Right lobe of liver (tissue), 6 donors: ENCODE measurements at regions not wholly inside any gene's neighbourhood (a gene's known extent, or its start where the extent isn't known, plus 50 kb on each side); places are given as distances from the start of the nearest gene placed in this dataset.

Source experiments
- ATAC-seq, 4 donors: fragments of 200-7000 bp; cut with Tn5 transposase; one replicate each; pipeline ENCODE4 v1.9.1; 2020; ENCODE audit warnings: mild to moderate bottlenecking in 4 of 4, moderate library complexity in 4 of 4
- DNase-seq, 3 donors: peaks; one replicate each; pipeline ENCODE4 v3.0.0-alpha.2; 2020
- H3K27ac ChIP-seq, 3 donors: fragments of 200-600 bp; one replicate each; pipeline ENCODE4 v1.8.0; 2022
- H3K27me3 ChIP-seq, 2 donors: fragments of 200-600 bp; one replicate each; pipeline ENCODE4 v1.8.0; 2022
- H3K36me3 ChIP-seq, 4 donors: fragments of 200-600 bp; sonication (generic) in 1 of 4; one replicate each; pipeline versions ENCODE4 v1.5.1 to v1.8.0; 2017 to 2022; ENCODE audit warnings: control low read depth in 1 of 4
- H3K4me1 ChIP-seq, 4 donors: fragments of 200-600 bp; sonication (generic) in 1 of 4; one replicate each; pipeline versions ENCODE4 v1.5.1 to v1.8.0; 2017 to 2022; ENCODE audit warnings: control low read depth in 1 of 4
- H3K4me3 ChIP-seq, 3 donors: fragments of 200-600 bp; one replicate each; pipeline ENCODE4 v1.8.0; 2022
- H3K9me3 ChIP-seq, 4 donors: fragments of 200-600 bp; sonication (generic) in 1 of 4; one replicate each; pipeline versions ENCODE4 v1.5.1 to v1.8.0; 2017 to 2022; ENCODE audit warnings: control low read depth in 1 of 4
- POLR2A ChIP-seq: fragments of 450-650 bp; IDR thresholded peaks from one replicate; pipeline ENCODE4 v1.6.1; 2017; ENCODE audit warnings: antibody characterized with exemption, mild to moderate bottlenecking
- WGBS: methylation state at CpG from one replicate; pipeline ENCODE4 v1.1.6; 2018; ENCODE audit warnings: low coverage, low lambda C conversion rate; ENCODE audit not compliant: insufficient coverage; ENCODE audit errors: missing lambda C conversion rate; 5-methylcytosine and 5-hydroxymethylcytosine counted together
- intact Hi-C, 2 donors: fragments of 100-400 bp; cut with DNase I; formaldehyde crosslinking; loops; one replicate each; pipeline versions ENCODE4 v1.11.2 to v1.14.1; 2022
- TF ChIP-seq, protein P1 (sequence below), 4 donors: fragments of 200-600 bp in 3 of 4; fragments of 450-650 bp in 1 of 4; IDR thresholded peaks; one replicate each; pipeline versions ENCODE4 v1.5.1 to v1.8.0; 2016 to 2022; ENCODE audit warnings: antibody characterized with exemption in 4 of 4, mild to moderate bottlenecking in 2 of 4
- donor health status: DM: no; HTN: yes; CAD: no.
- donor health status: DM: no; HTN: no; CAD: no.
- donor health status: DM: no; HTN: no; CAD: no.
- donor health status: DM: no; HTN: yes; CAD: no.
- donor health status: DM: no; HTN: yes; CAD: no.

DNA sequence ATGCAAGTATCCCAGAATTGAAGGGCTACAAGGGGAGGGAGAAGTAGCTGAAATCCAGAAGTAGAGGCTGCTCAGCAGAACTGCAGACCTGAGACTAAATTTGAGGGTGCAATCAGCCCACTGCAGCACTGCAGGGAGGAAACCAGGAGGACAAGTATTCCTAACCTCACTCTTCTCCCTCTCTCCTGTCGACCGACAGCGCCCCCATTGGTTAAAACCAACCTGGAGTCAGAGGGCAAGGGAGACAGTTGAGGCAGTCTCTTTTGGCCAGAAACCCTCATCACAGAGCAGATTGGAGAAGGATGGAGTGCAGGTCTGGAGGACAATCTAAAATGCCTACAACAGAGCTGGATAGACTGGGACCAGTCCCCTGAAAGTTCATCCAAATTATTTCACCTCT lies 768.9 kb upstream of the KLHL29 start:
- Histone ChIP-seq H3K4me1 (no peaks in the 10 kb centered on the region), H3K9me3 (peaks cover 0 to 4% (median 0%) of the 10 kb centered on the region in 4 donors), H3K27ac (no peak overlapping the region), H3K36me3 (no peaks in the 10 kb centered on the region), H3K4me3 (no peak overlapping the region), H3K27me3 (no peaks in the 10 kb centered on the region)
- no peak for ATAC-seq
- WGBS = no CpG with 5 or more reads among the region's 3 CpGs
- TF ChIP-seq POLR2A = no peak
- intact Hi-C loops = no loop called here
- DNase-seq = no peak

GRCh38 chr2:22623620-22624019 lies 761.4 kb upstream of the KLHL29 start:
- H3K27ac ChIP-seq = no peak overlapping the region
- intact Hi-C loops = no loop called here
- DNase-seq (no peak), ATAC-seq (no peak)
- H3K27me3 ChIP-seq = no peaks in the 10 kb centered on the region
- no peak for TF ChIP-seq POLR2A
- TF ChIP-seq, protein P1, sequence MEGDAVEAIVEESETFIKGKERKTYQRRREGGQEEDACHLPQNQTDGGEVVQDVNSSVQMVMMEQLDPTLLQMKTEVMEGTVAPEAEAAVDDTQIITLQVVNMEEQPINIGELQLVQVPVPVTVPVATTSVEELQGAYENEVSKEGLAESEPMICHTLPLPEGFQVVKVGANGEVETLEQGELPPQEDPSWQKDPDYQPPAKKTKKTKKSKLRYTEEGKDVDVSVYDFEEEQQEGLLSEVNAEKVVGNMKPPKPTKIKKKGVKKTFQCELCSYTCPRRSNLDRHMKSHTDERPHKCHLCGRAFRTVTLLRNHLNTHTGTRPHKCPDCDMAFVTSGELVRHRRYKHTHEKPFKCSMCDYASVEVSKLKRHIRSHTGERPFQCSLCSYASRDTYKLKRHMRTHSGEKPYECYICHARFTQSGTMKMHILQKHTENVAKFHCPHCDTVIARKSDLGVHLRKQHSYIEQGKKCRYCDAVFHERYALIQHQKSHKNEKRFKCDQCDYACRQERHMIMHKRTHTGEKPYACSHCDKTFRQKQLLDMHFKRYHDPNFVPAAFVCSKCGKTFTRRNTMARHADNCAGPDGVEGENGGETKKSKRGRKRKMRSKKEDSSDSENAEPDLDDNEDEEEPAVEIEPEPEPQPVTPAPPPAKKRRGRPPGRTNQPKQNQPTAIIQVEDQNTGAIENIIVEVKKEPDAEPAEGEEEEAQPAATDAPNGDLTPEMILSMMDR (IDR thresholded peaks at IDR 0.05) = no peak
- H3K36me3 ChIP-seq = no peaks in the 10 kb centered on the region
- WGBS = 64% methylated on average over 3 of the region's 3 CpGs
- H3K9me3 ChIP-seq = no peaks in the 10 kb centered on the region
- no peak overlapping the region for H3K4me3 ChIP-seq
- H3K4me1 ChIP-seq = no peaks in the 10 kb centered on the region

DNA sequence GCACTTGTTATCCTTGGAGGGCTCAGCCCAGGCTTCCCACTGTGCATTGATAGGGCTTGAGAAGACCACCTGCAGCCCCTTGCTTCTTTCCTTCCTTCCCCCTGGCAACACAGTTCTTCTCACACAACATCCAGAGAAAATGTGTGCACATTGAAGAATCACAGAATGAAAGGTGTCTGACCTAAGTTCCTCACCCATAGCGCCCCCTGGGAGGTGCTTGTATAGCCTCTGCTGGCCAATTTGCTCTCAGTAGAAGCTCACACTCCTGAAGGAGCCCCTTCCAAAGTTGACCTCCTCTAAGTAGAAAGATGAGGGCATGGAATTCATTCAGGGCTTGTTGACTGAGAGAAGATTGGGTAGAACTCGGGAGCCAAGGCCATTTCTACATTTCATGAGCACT lies 758.4 kb upstream of the KLHL29 start:
- H3K9me3 ChIP-seq = no peaks in the 10 kb centered on the region
- no peaks in the 10 kb centered on the region for H3K27me3 ChIP-seq
- no peaks in the 10 kb centered on the region for H3K36me3 ChIP-seq
- ATAC-seq (no peak), DNase-seq (no peak)
- H3K4me3 ChIP-seq = no peak overlapping the region
- no peak overlapping the region for H3K27ac ChIP-seq
- WGBS = 40% methylated on average over 2 of the region's 2 CpGs
- intact Hi-C loops = no loop called here
- TF ChIP-seq POLR2A = no peak
- TF ChIP-seq, protein P1 (IDR thresholded peaks at IDR 0.05) = no peak
- H3K4me1 ChIP-seq = no peaks in the 10 kb centered on the region

DNA sequence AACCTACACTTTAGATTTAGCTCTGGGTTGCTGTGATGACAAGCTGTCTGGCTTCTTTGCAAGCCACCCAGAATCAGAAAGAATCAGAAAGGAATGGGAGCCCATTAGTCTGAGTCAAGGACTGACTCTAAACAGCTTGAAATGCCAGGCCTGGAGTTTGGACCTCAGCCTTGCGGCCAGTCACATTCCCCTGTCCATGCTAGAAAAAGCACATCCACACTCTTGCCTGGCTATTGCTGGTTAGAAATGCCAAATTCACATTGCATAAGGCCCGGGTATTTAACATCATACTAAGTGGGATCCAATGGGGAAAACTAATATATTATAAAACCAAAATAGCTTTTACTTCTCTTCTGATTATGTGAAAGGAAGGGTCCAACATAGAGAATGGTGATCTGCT lies 756.8 kb upstream of the KLHL29 start:
- no peaks in the 10 kb centered on the region for H3K36me3 ChIP-seq
- no peak overlapping the region for H3K4me3 ChIP-seq
- no peak overlapping the region for H3K27ac ChIP-seq
- TF ChIP-seq POLR2A = no peak
- TF ChIP-seq, protein P1 (IDR thresholded peaks at IDR 0.05) = no peak
- intact Hi-C loops = no loop called here
- 61% methylated on average over 2 of the region's 2 CpGs for WGBS
- H3K4me1 ChIP-seq = no peaks in the 10 kb centered on the region
- H3K9me3 ChIP-seq = no peaks in the 10 kb centered on the region
- DNase-seq (no peak), ATAC-seq (no peak)
- no peaks in the 10 kb centered on the region for H3K27me3 ChIP-seq

DNA sequence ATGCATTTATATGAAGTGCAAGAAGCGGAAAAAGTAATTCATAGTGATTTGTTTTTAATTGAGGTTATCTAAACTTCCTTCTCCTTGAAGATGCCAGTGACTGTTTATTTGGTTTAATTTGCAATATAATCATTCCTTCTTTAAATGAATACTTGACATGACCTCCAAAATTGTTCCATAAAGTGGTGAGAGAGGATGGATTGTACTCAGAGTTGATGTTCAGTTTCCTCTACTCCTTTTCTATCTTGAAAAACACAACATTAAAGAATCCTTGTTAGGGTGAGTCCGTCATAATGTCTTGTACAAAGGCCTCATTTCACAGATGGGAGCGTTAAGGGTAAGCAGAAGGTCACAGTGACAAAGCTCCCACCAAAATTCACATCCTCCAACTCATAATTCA lies 756.1 kb upstream of the KLHL29 start:
- Histone ChIP-seq H3K4me1 (no peaks in the 10 kb centered on the region), H3K36me3 (no peaks in the 10 kb centered on the region), H3K27ac (no peak overlapping the region), H3K4me3 (no peak overlapping the region), H3K27me3 (no peaks in the 10 kb centered on the region), H3K9me3 (no peaks in the 10 kb centered on the region)
- TF ChIP-seq, protein P1 (IDR thresholded peaks at IDR 0.05) = no peak
- TF ChIP-seq POLR2A = no peak
- intact Hi-C loops = no loop called here
- 61% methylated on average over 3 of the region's 3 CpGs for WGBS
- DNase-seq = no peak
- no peak for ATAC-seq
